Stimulated activated naive CD8-positive, alpha-beta T cell treated with anti-CD3 and anti-CD28 coated beads, Interleukin-15, Interleukin-2, amounts not matched to agents 100 U/mL and 50 U/mL, for 24 hours (primary cell): ENCODE measurements at regions not wholly inside any gene's neighbourhood (a gene's known extent, or its start where the extent isn't known, plus 50 kb on each side); places are given as distances from the start of the nearest gene placed in this dataset.

Experiments
- ATAC-seq: fragments of 150-1000 bp; cut with Tn5 transposase; one replicate; pipeline ENCODE4 v1.10.0; 2021
- DNase-seq: peaks from one replicate; pipeline ENCODE4 v3.0.0; 2021

DNA sequence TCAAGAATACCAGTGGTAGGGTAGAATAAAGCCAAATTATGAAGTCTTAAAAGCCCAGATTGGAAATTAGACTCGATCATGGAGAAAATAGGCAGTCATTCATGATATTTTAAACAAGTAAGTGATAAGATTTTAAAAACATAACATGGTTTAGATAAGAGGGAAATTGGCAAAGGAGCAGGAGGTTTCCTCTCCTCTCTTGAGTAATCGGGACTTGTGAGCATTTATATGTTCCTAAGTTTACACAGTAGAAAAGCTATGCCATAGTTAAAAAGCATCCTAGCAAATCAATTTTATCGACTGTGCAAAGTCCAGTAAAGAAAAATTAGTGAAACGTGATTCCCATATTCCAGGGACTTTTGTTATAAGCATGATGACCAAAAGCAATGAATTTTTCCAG lies 313.2 kb downstream of the AHR start:
- ATAC-seq, result no peak
- no peak for DNase-seq

DNA sequence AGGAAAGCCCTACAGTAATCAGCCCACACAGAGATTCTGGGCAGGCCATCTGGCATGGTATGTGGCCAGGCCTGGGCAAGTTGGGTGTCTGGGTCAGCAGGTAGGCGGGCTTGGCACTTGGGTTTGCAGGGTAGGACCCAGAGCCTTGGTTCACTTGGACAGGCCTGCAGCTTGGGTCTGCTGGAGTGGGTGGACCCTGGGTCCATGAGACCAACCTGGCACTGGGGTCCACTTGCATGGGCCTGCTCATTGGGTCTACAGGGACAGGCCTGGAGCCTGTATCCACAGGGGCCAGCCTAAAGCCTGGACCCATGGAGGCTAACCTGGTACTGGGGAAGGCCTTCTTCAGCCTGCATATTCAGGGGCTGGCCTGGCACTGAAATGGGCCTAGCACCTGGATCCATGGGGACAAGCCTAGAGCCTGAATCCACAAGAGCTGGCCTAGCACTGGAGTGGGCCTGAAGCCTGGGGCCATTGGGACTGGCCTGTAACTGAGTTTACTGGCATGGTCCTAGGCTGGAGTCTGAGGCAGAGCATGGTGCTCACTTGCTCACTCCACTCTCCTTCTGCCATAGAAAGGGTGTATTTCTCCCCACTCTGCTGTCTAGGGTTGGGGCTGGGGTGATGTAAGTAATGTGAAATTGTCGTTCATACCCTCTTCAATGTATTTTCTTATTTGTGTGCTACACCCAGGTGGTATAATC lies 315.0 kb downstream of the AHR start:
- ATAC-seq (no peak), DNase-seq (no peak)

DNA sequence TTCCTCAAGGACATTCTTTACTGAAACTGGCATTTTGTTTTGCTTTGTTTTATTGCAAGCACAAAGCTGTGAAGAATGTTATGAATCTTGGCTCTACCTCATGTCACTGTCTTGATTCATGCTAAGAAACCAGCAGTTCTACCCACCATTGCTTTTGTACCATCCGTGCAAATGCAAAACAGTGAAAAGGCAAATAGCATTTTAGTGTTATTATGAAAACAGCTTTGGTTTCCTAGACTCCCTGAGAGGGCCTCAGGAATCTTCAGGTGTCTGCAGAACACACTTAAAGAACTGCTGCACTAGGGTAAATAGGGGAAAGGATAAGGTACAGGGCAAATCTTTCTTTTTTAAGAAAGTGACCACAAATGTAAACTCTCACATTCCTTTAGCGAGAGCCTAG lies 318.9 kb downstream of the AHR start:
- ATAC-seq (no peak), DNase-seq (no peak)

DNA sequence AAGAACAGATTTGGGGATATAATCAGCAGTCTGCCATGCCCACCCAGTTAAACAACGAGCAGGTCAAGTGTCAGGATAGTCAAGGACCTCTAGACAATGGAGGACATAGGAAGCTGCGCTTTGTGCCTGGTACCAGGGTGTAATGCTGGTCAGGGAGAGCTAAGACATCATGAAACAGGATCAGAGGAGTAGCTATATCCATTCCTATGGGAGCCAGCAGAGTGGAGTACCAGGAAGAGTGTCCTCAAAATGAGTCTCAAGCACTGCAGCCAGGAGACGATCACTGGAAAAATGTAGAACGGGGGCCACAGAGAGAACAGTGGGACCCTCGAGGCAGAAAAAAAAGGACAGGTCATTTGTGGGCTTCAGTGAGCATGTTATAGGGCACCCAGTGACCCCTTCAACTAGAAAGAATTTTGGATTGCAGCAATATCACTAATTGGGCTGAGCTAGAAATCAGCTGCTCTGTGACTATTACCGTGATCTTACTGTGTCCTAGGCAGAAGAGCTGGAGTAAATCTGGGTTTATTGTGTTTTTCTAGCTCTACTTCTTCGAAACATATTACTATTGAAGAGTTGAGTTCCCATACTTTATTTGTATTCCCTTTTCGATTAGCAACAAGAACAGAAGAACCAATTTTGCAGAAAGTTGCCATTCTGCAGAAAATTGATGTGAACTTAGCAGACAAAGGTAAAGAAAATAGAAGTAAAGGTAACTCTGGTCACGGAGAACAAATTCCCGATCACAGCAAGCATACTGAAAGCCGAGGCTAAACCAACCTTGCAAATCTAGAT lies 319.6 kb downstream of the AHR start:
- ATAC-seq (no peak), DNase-seq (no peak)

DNA sequence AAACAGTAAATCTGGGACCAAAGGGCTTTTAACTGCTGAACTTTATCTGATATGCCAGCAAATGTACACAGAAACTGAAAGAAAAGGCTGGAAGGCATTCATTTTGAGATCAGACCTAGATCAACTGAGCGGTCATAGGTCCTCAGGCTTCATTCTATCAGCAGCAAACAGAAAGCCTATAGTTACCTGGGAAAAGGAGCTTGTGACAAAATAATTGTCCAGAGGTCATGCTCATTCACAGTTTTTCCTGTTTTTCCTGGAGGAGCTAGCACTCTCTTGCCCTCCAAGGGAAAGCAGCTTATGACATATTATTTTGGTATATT lies 320.2 kb downstream of the AHR start:
- DNase-seq, result no peak
- no peak for ATAC-seq

DNA sequence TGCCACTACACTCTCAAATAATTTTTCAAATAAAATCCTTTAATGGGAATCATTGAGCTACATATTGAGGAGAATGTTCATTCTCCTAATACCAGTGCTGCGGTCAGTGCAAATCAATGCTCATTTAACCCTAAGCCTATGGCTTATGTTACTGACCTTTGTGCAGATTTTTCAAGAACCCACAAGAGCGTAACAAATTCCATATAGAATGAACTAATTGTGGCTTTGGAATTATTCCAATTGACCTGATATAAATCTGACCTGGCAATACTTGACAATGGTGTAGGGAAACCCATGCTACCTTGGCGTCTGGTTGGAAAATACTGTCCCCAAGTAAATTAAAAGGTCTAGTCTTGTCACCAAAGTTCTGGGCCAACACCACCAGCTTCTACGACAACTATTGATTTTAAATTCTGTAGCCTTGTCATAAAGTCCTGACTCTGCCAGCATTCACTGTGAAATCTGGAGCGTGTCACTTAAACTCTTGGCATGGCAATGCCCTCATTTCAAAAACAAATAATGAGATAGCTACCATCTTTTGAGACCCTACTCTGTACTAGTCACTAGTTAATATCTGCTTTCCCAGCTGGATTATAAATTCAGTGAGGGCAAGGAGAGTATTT lies 320.9 kb downstream of the AHR start:
- no peak for DNase-seq
- no peak for ATAC-seq

DNA sequence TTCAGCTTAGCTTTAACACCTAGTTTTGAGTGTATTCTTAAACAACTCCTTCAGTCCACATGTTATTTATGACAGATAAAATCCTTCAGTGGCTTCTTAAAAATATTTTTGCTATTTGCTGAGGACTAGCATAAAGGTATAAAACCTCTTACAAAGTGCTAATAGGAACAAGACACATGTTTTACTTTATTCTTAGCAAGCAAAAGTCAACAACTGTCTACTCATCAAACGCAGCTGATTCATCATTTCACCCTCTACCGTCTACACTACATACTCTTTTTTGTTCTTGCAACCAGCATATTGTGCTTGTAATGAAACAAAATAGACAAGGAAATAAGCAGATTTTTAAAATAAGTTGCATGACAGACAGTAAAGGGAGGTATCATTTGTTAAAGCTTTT lies 319.7 kb downstream of the SNX13 start:
- no peak for ATAC-seq
- no peak for DNase-seq

DNA sequence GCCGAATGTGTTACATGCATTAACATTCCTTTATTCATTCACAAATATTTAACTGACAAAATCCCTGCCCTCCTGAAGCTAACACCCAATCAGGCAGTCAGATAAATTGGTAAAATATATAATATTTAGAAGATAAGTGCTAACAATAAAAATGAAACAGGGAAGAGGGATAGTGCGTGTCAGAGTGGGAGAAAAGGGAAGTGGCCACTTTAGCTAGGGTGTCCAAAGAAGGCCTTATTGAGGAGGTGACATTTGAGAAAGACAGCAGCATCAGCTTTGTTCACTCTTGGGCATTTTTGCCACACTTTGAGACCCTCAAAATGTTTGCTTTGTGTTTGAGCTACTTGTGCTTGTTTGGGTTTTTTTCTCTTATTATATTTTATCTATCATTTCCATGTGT lies 317.8 kb downstream of the SNX13 start:
- no peak for DNase-seq
- ATAC-seq, result no peak

DNA sequence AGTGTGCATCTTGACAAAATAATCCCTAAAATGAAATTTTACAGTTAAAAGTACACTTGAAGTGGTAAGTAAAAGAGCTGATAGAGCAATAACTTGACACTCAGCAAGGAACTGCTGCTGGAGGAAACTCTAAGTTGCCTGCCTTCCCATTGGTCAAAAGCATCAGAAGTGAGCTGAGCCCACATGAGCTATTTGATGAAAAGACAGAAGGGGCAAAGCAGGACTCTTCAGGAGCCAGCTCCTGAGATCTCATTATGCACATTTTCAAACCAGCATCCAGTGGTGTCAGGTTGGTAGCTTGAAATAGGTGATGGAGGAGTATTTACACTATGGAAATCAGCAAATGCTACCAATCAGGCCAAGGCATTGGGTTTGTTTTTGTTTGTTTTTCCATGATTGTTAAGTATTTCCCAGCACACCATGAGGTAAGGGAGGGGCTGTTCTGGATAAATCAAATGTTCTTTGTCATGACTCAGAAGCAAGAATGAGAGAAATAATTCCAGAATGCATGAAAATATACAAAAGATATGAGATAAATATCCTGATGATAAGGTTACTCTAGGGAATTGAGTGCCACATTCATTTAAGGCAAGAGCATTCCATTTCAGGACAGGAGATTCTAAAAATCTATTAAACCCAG lies 316.6 kb downstream of the SNX13 start:
- ATAC-seq, result no peak

DNA sequence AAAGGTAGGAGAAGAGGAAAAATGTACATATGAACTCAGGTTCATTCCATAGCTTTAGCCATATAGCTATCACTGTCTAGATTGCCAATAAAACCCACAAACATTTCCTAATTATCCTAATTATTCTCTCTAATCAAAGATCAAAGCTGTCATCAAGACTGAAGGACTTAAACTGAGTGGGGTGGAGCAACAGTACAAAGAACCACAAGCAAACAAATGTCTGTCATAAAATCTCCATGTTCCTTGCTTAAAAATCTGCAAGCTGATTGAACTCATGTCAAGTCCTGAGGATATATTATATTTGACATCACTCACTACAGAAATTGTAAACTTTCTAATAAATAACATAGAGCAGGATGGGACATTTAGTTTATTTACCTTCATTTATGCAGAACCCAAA lies 315.9 kb downstream of the SNX13 start:
- DNase-seq (no peak), ATAC-seq (no peak)

More for the DNA sequence above, 316.6 kb downstream of the SNX13 start:
- DNase-seq, result no peak

DNA sequence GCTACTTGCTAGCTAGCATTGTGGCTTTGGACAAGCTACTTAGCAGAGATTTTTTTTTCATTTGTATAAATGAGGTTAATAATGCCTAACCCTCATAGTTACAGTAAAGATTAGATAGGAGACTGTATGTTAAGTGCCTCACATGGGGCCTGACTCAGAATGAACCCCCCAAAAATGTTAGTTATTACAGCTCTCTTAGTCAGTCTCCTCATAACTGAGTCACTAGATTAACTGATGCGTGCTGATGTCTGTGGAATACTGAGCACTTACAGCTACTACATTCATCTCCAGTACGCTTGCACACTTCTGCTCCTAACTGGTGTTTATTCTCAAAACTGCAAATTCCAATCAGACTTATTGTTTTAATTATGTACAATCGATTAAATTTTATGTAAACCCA lies 315.3 kb downstream of the SNX13 start:
- ATAC-seq, result no peak
- DNase-seq, result no peak

DNA sequence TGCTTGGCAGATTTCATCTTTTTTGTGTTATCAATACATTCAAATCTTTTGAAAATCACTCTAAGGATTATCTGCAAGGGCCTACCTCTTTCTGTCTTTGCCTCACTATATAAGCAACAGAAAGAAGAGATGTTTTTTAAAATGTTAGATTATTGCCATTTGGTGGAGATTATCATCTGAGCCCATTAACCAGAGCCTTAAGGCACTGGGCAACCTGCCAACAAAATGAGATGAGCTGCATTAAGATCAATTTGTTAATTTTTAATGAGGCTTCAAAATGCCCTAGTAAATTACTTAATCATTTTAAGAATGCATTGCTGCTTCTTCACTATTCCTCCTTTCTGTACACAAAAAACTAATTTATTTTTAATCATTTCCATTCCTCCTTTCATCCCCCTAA lies 314.1 kb downstream of the SNX13 start:
- DNase-seq, result no peak
- no peak for ATAC-seq

DNA sequence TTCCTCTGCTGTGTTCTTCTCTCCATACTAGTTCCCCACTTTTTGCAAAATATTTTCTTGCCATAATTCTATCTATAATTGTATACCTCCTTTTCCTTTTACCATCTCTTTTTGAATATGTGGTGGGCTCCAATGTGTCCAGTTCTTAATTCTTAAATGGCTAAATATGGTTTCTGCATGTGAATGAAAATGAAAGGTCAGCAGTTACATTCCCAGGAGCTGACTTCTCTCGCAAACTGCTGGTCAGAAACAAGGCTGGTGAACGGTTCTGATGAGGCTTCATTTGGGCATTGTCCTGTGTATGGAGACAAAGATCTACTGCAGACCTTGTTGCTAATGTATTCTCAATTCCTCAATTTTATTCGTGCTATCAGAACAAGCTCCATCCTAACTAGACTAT lies 309.2 kb downstream of the SNX13 start:
- ATAC-seq, result no peak
- no peak for DNase-seq

DNA sequence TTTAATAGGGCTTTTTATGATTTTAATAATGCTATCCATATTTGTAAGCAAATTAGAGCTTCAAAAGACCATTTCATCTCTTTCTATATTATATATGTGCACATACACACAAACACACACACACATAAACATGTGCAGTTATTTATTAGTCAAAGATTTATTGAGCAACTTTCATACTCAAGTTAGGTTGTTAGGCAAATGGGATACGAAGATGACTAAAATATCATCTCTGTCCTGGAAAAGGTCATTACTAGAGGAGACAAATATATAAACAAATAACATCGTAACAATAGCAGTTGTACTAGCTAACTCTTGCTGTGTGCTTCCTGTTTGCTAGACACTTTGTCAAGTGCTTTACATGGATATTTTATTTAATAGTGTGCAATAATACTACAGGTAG lies 307.9 kb downstream of the SNX13 start:
- DNase-seq, result no peak
- no peak for ATAC-seq

DNA sequence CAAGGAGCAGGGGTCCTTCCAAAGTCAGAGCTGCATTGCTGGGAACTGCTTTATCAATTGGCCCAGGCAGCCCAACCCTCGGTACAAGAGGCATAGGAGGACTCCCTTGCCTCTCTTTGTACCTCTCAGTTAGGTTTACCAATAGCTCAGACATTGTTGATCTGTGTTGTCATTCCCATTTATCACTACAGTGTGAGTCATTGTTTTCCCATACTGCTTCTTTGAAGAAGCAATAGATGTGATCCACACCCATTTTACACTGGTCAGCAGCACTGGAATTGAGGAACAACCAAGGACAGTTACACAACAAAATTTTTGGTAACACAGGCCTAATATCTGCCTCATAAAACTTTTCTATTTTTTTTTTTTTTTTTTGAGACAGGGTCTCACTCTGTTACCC lies 307.2 kb downstream of the SNX13 start:
- ATAC-seq (no peak), DNase-seq (no peak)

DNA sequence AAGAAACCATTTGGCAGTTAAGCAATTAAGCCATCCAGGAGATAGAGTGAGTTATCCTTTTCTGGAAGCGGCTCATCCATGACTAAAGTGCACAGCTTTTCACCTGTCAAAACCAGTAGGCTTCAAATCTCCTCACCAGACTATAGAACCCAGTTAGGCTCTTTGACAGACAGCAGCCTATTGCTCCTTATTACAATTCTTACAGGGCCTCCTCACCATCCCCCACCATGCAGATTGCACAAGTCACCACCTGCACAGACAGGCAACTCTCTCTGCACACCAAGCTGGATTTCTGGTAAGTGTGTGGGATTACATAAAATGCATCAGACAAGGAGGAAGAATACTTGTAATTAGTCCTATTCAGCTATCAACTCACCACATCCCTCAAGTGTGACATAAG lies 301.6 kb downstream of the SNX13 start:
- DNase-seq (no peak), ATAC-seq (no peak)

DNA sequence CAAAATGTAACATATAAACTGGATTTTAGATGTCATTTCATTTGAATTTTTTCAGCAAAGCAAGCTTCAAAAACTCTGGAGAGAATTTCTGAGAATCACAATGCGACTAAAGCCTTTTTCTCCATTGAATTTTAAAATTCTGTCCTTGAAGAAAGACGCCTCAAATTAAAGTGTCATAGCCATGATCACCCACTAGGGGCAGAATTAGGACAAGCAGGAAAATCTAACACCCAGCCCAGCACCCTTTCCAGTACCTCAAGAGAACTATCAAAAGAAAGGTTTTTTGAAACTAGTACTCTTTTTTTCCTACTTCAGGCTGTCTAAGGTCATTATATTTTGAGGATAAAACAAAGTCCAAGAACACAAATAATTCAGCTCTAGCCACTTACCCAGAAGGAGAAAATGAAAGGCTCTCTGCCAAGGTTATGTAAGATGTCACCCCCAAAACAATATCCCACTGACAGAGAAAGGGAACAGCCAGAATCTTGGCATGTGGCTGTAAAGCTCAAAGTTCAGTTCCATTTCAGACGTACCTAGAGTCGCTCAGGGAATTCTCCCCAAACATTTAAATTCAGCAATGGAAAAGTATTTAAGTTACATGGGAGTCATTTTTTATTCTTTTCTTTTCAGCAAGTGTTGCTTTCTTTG lies 299.4 kb downstream of the SNX13 start:
- DNase-seq, result peak; percentile 20
- ATAC-seq, result no peak

DNA sequence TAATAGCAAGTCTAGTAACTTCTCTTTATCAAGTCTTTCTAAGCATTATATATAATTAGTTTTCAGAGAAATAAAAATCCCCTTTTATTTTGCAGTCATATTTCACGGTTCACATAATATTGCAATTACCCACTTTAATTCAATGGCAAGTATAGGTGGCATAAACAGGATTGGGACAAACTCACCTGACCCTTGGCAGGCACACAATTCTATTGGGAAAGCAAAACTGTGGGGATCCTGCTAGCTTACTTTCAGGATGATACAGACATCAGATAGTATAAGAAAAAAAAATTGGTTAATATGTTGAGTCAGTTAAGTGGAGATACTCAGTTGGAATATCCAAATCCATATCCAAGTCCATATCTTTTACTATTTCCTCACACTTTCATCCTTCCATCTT lies 294.8 kb downstream of the SNX13 start:
- no peak for DNase-seq
- no peak for ATAC-seq

DNA sequence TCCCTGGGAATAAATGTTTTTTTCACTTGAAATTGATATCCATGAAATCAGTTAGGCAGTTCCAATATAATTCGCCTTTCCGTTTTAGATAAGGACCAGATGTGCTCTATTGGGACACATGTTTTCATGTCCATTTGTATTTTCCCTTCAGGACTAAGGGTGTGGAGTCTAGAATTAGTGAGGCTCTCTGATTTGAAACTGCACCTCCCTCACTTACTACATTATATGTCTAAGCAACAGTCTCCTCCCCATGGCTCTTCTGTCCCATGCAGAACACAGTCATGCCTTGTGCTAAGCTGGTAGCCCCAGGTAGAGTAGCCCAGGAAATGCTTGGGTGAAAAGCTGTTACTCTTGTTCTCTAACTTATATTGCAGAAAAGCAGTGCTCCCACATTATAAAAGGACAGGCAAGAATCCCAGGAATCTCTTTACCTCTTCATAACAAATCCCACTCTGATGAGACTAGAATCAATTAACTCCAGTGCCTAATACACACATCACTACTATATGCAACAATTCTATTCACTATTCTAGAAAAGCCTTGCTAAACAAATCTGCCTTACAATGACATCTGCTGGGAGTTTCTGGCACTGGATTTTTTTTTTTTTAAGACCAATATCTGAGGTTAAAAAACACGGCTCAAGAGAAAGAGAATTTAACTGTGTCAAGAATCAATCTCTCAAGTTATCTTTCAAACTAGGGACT lies 293.9 kb downstream of the SNX13 start:
- DNase-seq, result no peak
- no peak for ATAC-seq

DNA sequence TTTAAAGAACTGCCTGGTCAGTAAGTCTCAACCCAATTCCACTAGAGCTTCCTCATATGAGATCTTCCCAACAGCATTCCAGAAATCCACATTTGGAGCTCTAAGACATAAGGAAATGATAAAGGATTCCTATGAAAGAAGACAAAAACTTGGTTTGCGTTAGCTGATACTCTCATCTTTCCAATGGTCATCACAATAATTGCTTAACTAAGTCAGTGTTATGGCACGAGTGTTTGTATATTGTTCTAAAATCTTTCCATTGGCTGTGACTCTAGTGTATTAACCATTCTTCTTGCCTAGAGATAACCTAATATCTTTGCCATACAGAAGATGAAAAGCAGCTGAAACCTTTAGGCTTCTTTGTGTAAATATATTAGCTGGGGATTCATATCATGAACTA lies 289.0 kb downstream of the SNX13 start:
- no peak for DNase-seq
- no peak for ATAC-seq

DNA sequence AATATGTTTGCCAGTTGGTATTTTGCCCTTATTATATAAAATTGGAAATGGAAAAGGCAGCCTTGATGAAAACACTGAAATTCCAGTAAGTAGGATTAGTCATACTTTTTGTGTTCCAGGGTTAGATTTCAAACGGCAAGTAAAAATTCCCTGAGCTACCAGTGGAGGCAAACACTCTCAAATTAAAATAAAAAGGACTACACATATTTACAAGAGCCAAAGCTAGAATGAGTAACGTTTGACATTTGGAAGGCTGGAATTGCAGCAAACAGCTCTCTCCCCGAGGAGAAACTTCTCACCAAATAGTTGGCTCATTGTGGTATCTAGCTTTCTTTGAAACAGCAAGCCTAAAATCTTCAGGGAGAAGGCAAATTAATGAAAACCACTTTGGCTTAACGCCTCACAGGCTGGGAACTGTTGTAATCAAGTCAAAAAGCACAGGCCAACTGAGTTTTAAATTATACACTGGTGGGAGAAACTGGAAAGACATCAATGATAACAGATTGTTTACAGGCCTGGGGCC lies 288.4 kb downstream of the SNX13 start:
- no peak for ATAC-seq

DNA sequence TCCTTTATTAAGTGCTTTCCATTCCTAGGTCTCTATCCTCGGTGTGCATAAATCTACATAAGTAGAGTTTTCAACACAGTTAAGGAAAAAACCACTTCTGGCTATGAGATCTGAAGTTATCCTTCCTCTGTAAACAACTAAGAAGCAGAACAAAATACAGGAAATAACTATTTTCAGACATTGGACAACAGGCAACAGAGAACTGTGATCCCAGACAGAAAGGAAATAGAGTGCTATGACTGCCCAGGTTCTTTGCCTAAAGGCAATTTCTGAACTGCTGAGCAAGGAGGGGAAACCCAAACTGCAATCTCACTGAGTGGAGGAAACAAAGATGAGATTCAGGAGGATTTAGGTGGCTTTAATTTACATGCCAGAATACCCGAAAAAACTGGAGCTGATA lies 285.4 kb downstream of the SNX13 start:
- DNase-seq, result no peak
- ATAC-seq, result no peak

More for the DNA sequence above, 288.4 kb downstream of the SNX13 start:
- DNase-seq, result no peak
